HCT116 (cell line): ENCODE measurements at regions not wholly inside any gene's neighbourhood (a gene's known extent, or its start where the extent isn't known, plus 50 kb on each side); places are given as distances from the start of the nearest gene placed in this dataset.

Experiments
- ATAC-seq: fragments of 200-7000 bp; cut with Tn5 transposase; 2 replicates; pipeline ENCODE4 v1.9.1; 2020; ENCODE audit warnings: mild to moderate bottlenecking, moderate library complexity
- BruUV-seq: library from RNA; stranded (reverse); fragments of 400-500 nt; replicated peaks from 2 replicates; lab custom pipeline; 2021; lab: Mats Ljungman, UMichigan
- CTCF ChIA-PET: fragments of 300-600 bp; sonication (Branson Sonifier 250); formaldehyde crosslinking; loops from one replicate; lab custom pipeline; 2021; ENCODE audit warnings: antibody characterized with exemption; lab: Charles Lee
- POLR2A ChIA-PET: fragments of 300-600, 350-600 bp; sonication (Branson Sonifier 250); formaldehyde crosslinking; loops from one replicate; lab custom pipeline; 2021; ENCODE audit warnings: antibody characterized with exemption; lab: Charles Lee
- RAD21 ChIA-PET, 2 experiments: fragments of 300-600 bp; sonication (Branson Sonifier 250); formaldehyde crosslinking; loops; one replicate each; lab custom pipeline; 2023; ENCODE audit warnings: low total read pairs in 2 of 2; ENCODE audit not compliant: uncharacterized antibody in 2 of 2, unreplicated experiment in 2 of 2, low non-redundant PET in 1 of 2; lab: Charles Lee
- DNase-seq: peaks from one replicate; pipeline ENCODE4 v3.0.0-alpha.2; 2010; ENCODE audit warnings: low read depth, low spot score
- H2AFZ ChIP-seq: fragments of 200-600 bp; shearing (Covaris generic), sonication (generic); 2 replicates; pipeline ENCODE4 v1.6.1; 2017; ENCODE audit warnings: low read depth, mixed run types, mixed read lengths, antibody characterized with exemption, low read length; ENCODE audit not compliant: poor library complexity, severe bottlenecking
- H3K27ac ChIP-seq: 2 replicates; pipeline ENCODE4 v1.5.1; 2012; ENCODE audit warnings: low read depth, low read length
- H3K27me3 ChIP-seq: fragments of 200-600 bp; sonication (generic); 2 replicates; pipeline ENCODE4 v1.6.1; 2016; ENCODE audit warnings: mixed run types, low read length, mixed read lengths; ENCODE audit not compliant: insufficient read depth
- H3K36me3 ChIP-seq, 2 experiments: fragments of 200-500 bp in 1 of 2; fragments of 200-600 bp in 1 of 2; sonication (Bioruptor generic) in 1 of 2; sonication (generic) in 1 of 2; 2 replicates each; pipeline versions ENCODE4 v1.5.1 to v1.6.1; 2014 to 2016; ENCODE audit warnings: low read length in 2 of 2, inconsistent platforms in 1 of 2, mixed read lengths in 1 of 2, mixed run types in 1 of 2; ENCODE audit not compliant: insufficient read depth in 2 of 2, control insufficient read depth in 1 of 2
- H3K4me1 ChIP-seq, 2 experiments: fragments of 200-600 bp in 1 of 2; sonication (generic) in 1 of 2; 2 replicates each; pipeline versions ENCODE4 v1.5.1 to v1.6.1; 2012 to 2017; ENCODE audit warnings: low read length in 2 of 2, inconsistent platforms in 1 of 2, mild to moderate bottlenecking in 1 of 2, mixed read lengths in 1 of 2, mixed run types in 1 of 2, moderate library complexity in 1 of 2; ENCODE audit not compliant: insufficient read depth in 2 of 2, control insufficient read depth in 1 of 2
- H3K4me2 ChIP-seq: fragments of 200-600 bp; sonication (generic); 2 replicates; pipeline ENCODE4 v1.6.1; 2017; ENCODE audit warnings: mixed run types, low read length, mixed read lengths
- H3K4me3 ChIP-seq, 2 experiments: fragments of 200-600 bp in 1 of 2; sonication (generic) in 1 of 2; replicated peaks in 1 of 2; 2 replicates each; pipeline ENCODE4 v1.5.1; 2011 to 2016; ENCODE audit warnings: low read length in 2 of 2, control low read depth in 1 of 2, low read depth in 1 of 2, mild to moderate bottlenecking in 1 of 2, mixed read lengths in 1 of 2, mixed run types in 1 of 2
- H3K79me2 ChIP-seq: fragments of 200-600 bp; sonication (generic); 2 replicates; pipeline ENCODE4 v1.6.1; 2017; ENCODE audit warnings: mild to moderate bottlenecking, mixed run types, low read length, moderate library complexity, mixed read lengths; ENCODE audit not compliant: insufficient read depth
- H3K9ac ChIP-seq: fragments of 200-600 bp; sonication (generic); 2 replicates; pipeline ENCODE4 v1.6.1; 2016; ENCODE audit warnings: low read length, mixed read lengths
- H3K9me2 ChIP-seq: fragments of 200-600 bp; sonication (generic), shearing (Covaris generic); 2 replicates; pipeline ENCODE4 v1.6.1; 2017; ENCODE audit warnings: mixed run types, mild to moderate bottlenecking, moderate library complexity; ENCODE audit not compliant: insufficient read depth
- H3K9me3 ChIP-seq, 2 experiments: fragments of 200-500 bp in 1 of 2; fragments of 200-600 bp in 1 of 2; sonication (Bioruptor generic) in 1 of 2; sonication (generic) in 1 of 2; 2 replicates each; pipeline ENCODE4 v1.6.1; 2014 to 2017; ENCODE audit warnings: low read length in 2 of 2, mixed read lengths in 2 of 2, inconsistent platforms in 1 of 2, low read depth in 1 of 2, mild to moderate bottlenecking in 1 of 2, mixed run types in 1 of 2, moderate library complexity in 1 of 2; ENCODE audit not compliant: control insufficient read depth in 1 of 2, insufficient read depth in 1 of 2
- H4K20me1 ChIP-seq: fragments of 200-600 bp; sonication (generic), shearing (Covaris generic); 2 replicates; pipeline ENCODE4 v1.6.1; 2017; ENCODE audit warnings: mixed run types, mild to moderate bottlenecking, moderate library complexity; ENCODE audit not compliant: insufficient read depth
- CEBPB ChIP-seq: IDR thresholded peaks from 2 replicates; pipeline ENCODE4 v1.6.1; 2012; ENCODE audit warnings: low read depth
- EGR1 ChIP-seq: IDR thresholded peaks from 2 replicates; pipeline ENCODE4 v1.6.1; 2012; ENCODE audit warnings: low read depth
- ELF1 ChIP-seq: IDR thresholded peaks from 2 replicates; pipeline ENCODE4 v1.6.1; 2012; ENCODE audit warnings: low read depth, borderline replicate concordance
- EZH2 ChIP-seq: fragments of 200-600 bp; sonication (generic); IDR thresholded peaks from 2 replicates; pipeline ENCODE4 v1.6.1; 2017; ENCODE audit warnings: antibody characterized with exemption, mixed run types
- EZH2phosphoT487 ChIP-seq: fragments of 200-600 bp; IDR thresholded peaks from 2 replicates; pipeline ENCODE4 v1.6.1; 2018; ENCODE audit warnings: antibody characterized with exemption, borderline replicate concordance
- FOSL1 ChIP-seq: IDR thresholded peaks from 2 replicates; pipeline ENCODE4 v1.6.1; 2012; ENCODE audit warnings: low read depth
- JUND ChIP-seq: IDR thresholded peaks from 2 replicates; pipeline ENCODE4 v1.6.1; 2012
- MAX ChIP-seq: IDR thresholded peaks from 2 replicates; pipeline ENCODE4 v1.6.1; 2012
- RAD21 ChIP-seq: IDR thresholded peaks from 2 replicates; pipeline ENCODE4 v1.6.1; 2012; ENCODE audit warnings: low read depth, mild to moderate bottlenecking
- SRF ChIP-seq: IDR thresholded peaks from 2 replicates; pipeline ENCODE4 v1.6.1; 2012; ENCODE audit warnings: low read depth
- TCF7L2 ChIP-seq: IDR thresholded peaks from 2 replicates; pipeline ENCODE4 v1.7.0; 2011; ENCODE audit warnings: borderline replicate concordance, inconsistent platforms; ENCODE audit not compliant: insufficient read depth, insufficient read length; ENCODE audit errors: extremely low read depth
- ZFX ChIP-seq: fragments of 450-650 bp; IDR thresholded peaks from 2 replicates; pipeline ENCODE4 v1.6.1; 2017
- intact Hi-C: fragments of 100-400 bp; cut with micrococcal nuclease; formaldehyde crosslinking; loops from 2 replicates; pipeline ENCODE4 v1.10.0; 2022
- TF ChIP-seq, protein P1 (sequence below): IDR thresholded peaks from 2 replicates; pipeline ENCODE4 v1.6.1; 2012

DNA sequence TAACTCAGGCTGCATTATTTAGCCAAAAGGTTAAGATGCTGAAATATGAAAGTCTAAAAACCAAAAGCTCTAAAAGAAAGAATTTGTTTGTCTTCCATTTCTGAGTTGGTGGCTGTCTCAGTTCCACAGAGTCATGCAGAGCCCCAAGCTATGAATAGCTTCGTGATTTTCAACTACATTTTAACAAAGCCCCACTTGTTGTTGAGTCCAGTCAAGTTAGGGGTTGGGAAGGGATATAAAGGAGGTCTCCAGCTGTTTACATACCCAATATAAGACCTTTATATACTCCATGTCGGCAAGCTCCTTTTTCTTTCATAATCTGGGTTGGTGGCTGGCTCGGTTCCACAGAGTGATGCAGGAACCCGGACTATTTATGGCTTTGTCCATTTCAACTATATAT lies 924.6 kb upstream of the PRKX start:
- DNase-seq: no peak
- Histone ChIP-seq H4K20me1 (no peaks in the 10 kb centered on the region), H3K36me3 (no peaks in the 10 kb centered on the region), H3K27ac (no peak overlapping the region), H3K4me3 (no peak overlapping the region), H2AFZ (no peak overlapping the region), H3K4me2 (no peak overlapping the region), H3K9me2 (no peaks in the 10 kb centered on the region), H3K9me3 (no peaks in the 10 kb centered on the region), H3K9ac (no peak overlapping the region), H3K27me3 (no peaks in the 10 kb centered on the region), H3K79me2 (no peaks in the 10 kb centered on the region), H3K4me1 (no peaks in the 10 kb centered on the region)
- BruUV-seq: no TSS peak
- ChIA-PET RAD21 (no interaction called here), POLR2A (no interaction called here), CTCF (no interaction called here)
- intact Hi-C loops: no loop called here
- no peak for TF ChIP-seq EGR1
- no peak for TF ChIP-seq SRF
- ATAC-seq: no peak

DNA sequence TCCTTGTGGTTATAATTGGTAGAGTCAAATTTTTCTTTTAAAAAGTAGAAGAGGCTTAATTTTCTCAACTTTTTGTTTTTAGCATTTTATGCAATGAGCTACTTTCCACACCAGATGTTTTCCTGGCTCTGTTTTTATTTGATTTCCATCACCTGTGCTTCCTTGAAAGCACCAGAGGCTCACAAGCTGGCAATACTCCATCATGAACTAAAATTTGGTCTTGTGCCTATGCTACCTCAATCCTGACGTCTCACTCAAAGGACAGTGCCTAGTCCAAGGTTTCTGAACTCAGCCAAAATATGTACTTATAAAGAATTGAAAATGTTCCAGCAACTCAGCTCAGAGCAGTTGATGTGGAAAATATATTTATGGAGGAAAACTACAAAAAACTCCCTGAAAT lies 914.0 kb upstream of the PRKX start:
- TF ChIP-seq, protein P1, sequence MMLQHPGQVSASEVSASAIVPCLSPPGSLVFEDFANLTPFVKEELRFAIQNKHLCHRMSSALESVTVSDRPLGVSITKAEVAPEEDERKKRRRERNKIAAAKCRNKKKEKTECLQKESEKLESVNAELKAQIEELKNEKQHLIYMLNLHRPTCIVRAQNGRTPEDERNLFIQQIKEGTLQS: no peak
- TF ChIP-seq EZH2phosphoT487 (no peak), RAD21 (no peak), FOSL1 (no peak), CEBPB (no peak), JUND (no peak), ZFX (no peak), TCF7L2 (no peak), ELF1 (no peak), EZH2 (no peak), SRF (no peak), MAX (no peak)
- CTCF ChIA-PET: no interaction called here
- H3K27me3 ChIP-seq: no peaks in the 10 kb centered on the region
- H3K4me2 ChIP-seq: no peak overlapping the region
- BruUV-seq: no TSS peak
- intact Hi-C loops: no loop called here
- no peak overlapping the region for H3K27ac ChIP-seq
- H3K4me1 ChIP-seq: no peaks in the 10 kb centered on the region
- H3K4me3 ChIP-seq: no peak overlapping the region
- POLR2A ChIA-PET: no interaction called here
- no peaks in the 10 kb centered on the region for H3K9me2 ChIP-seq
- no peaks in the 10 kb centered on the region for H4K20me1 ChIP-seq
- DNase-seq: no peak
- no peaks in the 10 kb centered on the region for H3K9me3 ChIP-seq
- H3K79me2 ChIP-seq: no peaks in the 10 kb centered on the region
- no peak overlapping the region for H2AFZ ChIP-seq
- H3K9ac ChIP-seq: no peak overlapping the region
- RAD21 ChIA-PET: no interaction called here
- H3K36me3 ChIP-seq: no peaks in the 10 kb centered on the region
- ATAC-seq: no peak
